Fibroblast of the aortic adventitia (primary cell): ENCODE measurements at regions not wholly inside any gene's neighbourhood (a gene's known extent, or its start where the extent isn't known, plus 50 kb on each side); places are given as distances from the start of the nearest gene placed in this dataset.

ENCODE experiments used
- DNase-seq: peaks from one replicate; pipeline ENCODE4 v3.0.0-alpha.2; 2010; ENCODE audit warnings: low read depth
- H3K4me3 ChIP-seq: 2 replicates; pipeline ENCODE4 v1.5.1; 2011; ENCODE audit warnings: low read depth, mild to moderate bottlenecking, control low read depth, low read length, moderate library complexity
- TF ChIP-seq, protein P1 (sequence below): IDR thresholded peaks from 2 replicates; pipeline ENCODE4 v1.5.1; 2011; ENCODE audit warnings: mild to moderate bottlenecking, low read length, control low read depth, inconsistent platforms; ENCODE audit not compliant: insufficient read depth

DNA sequence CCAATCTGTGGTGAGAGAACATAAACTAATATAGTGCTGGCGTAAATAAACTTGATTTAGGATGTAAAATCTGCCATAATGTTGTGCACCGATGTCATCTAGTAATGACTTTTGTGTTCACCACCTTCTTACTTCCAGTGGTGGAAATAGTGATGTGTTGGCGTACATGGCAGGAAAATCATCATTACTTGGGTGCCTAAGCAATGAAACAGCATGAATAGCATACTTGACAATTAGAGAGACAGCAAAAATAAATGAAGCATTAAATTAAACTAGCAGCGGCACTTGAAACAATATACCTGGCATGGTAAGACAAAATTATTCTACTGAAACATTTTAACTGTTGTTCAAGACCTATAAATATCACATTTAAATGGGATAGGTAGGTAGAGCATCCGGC is 73.2 kb upstream of the DSC1 start:
- no peak overlapping the region for H3K4me3 ChIP-seq
- DNase-seq: no peak
- TF ChIP-seq, protein P1, sequence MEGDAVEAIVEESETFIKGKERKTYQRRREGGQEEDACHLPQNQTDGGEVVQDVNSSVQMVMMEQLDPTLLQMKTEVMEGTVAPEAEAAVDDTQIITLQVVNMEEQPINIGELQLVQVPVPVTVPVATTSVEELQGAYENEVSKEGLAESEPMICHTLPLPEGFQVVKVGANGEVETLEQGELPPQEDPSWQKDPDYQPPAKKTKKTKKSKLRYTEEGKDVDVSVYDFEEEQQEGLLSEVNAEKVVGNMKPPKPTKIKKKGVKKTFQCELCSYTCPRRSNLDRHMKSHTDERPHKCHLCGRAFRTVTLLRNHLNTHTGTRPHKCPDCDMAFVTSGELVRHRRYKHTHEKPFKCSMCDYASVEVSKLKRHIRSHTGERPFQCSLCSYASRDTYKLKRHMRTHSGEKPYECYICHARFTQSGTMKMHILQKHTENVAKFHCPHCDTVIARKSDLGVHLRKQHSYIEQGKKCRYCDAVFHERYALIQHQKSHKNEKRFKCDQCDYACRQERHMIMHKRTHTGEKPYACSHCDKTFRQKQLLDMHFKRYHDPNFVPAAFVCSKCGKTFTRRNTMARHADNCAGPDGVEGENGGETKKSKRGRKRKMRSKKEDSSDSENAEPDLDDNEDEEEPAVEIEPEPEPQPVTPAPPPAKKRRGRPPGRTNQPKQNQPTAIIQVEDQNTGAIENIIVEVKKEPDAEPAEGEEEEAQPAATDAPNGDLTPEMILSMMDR: no peak

DNA sequence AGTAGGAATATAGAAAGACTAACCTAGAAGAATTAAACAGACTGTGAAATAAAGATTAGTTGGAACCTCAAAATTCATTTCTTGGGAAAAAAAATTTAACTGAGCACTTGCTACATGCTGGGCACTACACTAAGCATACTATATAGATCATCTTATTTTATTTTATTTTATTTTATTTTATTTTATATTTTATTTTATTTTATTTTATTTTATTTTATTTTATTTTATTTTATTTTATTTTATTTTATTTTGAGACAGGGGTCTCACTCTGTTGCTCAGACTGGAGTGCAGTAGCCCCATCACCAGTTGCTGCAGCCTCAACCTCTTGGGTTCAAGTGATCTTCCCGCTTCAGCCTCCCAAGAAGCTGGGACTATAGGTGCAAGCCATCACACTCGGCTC is 74.5 kb upstream of the DSC1 start:
- DNase-seq: no peak
- no peak overlapping the region for H3K4me3 ChIP-seq
- TF ChIP-seq, protein P1: no peak

DNA sequence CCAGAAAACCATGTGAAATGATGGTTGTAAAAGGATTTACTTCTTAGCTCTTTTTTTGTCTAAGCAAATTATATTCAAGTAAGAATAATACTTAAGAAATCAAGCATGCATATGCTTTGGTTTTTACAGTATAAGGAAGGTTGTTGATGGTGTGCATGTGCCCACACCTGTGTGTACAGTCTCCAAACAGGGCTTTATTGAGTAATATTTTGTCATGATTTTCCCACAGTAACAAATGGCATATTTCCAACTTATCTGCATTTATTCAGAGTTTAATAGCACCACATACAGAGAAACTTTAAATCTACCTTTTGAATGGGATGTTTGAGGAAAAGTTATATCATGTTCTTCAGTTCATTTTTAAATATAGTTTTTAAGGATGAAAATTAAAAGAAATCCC is 76.5 kb upstream of the DSG1 start:
- no peak for DNase-seq
- TF ChIP-seq, protein P1: no peak
- H3K4me3 ChIP-seq: no peak overlapping the region

DNA sequence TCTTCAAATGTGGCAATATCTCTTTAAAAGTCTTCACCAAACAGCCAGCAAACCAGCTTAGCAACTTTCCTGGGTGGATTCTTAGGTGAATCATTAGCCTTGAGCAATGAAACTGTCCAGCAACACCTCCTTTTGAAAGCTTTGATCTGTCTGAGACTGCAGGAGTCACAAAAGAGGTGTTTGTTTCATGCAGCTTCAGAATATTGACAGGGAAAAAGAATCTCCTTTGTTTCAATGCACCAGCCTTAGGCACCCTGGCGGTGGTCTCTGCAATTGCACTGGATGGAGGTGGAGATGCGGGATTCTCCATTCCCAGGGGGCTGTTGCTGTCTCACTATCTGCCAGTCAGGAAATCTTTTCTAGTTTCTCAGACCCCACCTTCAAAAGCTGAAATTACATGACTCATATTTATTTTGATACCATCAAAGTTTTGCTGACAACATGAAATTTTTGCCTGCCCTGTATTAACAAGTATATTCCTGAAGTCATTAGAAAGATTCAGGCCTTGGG is 76.0 kb upstream of the DSG1 start:
- no peak for DNase-seq
- no peak overlapping the region for H3K4me3 ChIP-seq
- TF ChIP-seq, protein P1: no peak

DNA sequence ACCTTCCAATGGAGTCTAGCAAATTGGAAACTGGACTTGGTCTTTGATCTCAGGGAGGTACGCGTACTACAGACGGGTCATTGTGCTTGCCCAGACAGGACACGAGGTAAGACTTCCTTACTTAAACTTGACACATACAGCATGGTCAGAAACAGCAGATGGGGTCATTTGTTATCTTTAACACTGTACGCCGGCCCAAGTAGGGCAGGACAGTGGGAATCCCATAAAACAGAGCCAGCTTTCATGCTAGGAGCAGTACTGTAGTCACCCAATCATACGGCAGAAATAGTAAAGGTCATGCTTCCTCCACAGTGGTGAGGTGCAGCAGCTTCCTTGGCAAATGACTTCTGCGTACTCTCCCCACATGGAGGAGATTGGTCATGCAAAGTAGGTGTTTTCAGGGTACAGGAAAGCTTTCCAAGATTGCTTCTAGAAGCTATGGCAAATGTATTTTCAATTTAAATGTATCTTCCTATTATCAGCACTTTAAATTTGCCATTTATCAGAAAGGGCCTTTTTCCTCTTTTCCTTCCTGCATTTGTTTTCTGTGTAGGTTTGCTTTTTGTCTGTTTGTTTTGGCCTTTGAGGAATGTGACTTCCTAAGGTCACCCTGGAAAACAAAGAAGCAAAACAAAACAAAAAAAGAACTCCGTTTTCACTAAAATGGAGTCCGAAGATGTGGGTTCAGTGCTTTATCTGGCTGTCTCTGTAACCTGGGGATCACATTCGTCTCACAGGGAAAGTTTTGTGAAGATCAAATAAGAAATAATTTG is 74.0 kb upstream of the DSG1 start:
- no peak for DNase-seq
- no peak overlapping the region for H3K4me3 ChIP-seq
- TF ChIP-seq, protein P1: no peak

DNA sequence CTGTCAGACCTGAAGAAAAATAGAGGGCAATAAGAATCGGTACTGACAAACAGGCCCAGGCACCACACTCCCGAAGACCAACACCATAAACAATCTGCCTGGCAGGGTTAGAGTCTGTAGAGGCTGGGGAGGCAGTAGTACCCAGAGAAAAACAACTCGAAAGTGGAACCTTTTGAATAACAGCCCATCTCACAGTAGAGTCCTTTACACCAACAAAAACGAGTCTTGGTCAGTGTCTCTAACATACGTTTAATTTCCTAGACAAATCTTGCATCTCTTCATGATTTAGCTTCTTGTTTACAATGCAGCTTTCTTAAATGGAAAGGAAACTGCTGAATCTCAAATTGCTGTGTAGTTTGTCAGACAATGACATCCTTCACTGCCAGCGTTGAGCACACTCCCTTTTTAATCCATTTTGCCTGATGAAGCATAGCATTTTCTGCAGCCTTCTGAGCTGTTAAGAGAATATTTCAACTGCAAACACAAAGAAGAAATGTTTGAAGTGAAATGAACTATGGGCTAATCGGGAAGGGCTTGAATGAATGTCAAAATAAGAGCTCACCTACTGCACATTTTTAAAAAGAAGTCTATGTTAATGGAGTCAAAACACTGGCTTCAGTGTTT is 73.1 kb upstream of the DSG1 start:
- H3K4me3 ChIP-seq: no peak overlapping the region
- DNase-seq: no peak
- TF ChIP-seq, protein P1: no peak
